ENCODE measurements at regions not wholly inside any gene's neighbourhood (a gene's known extent, or its start where the extent isn't known, plus 50 kb on each side); places are given as distances from the start of the nearest gene placed in this dataset.

GRCh38 chr10:83371696-83372490, 767.4 kb upstream of the GHITM start:
- no peaks in the 10 kb centered on the region for H3K4me1 Mint-ChIP-seq (ENCODE audit: low read depth in 2 of 2)
- ATAC-seq (no peak), DNase-seq (ENCODE audit: low spot score) (no peak)
- no peaks in the 10 kb centered on the region for H3K27me3 Mint-ChIP-seq
- H3K36me3 Mint-ChIP-seq = no peaks in the 10 kb centered on the region
- no peak overlapping the region for H3K4me3 Mint-ChIP-seq
- no peak overlapping the region for H3K27ac Mint-ChIP-seq
- peaks cover 24% of the 10 kb centered on the region for H3K9me3 Mint-ChIP-seq

- no peaks in the 10 kb centered on the region for H3K4me1 Mint-ChIP-seq (ENCODE audit: low read depth in 2 of 2)
- no peaks in the 10 kb centered on the region for H3K36me3 Mint-ChIP-seq
- no peak overlapping the region for H3K27ac Mint-ChIP-seq
- no peak overlapping the region for H3K4me3 Mint-ChIP-seq
- ATAC-seq (no peak), DNase-seq (ENCODE audit: low spot score) (no peak)
- no peaks in the 10 kb centered on the region for H3K27me3 Mint-ChIP-seq
- H3K9me3 Mint-ChIP-seq = peaks cover 27% of the 10 kb centered on the region
These were observed 766.7 kb upstream of the GHITM start for GRCh38 chr10:83372646-83373045.

GRCh38 chr10:83373671-83374070, 765.6 kb upstream of the GHITM start:
- Mint-ChIP-seq H3K4me1 (ENCODE audit: low read depth in 2 of 2) (no peaks in the 10 kb centered on the region), H3K27ac (no peak overlapping the region), H3K4me3 (no peak overlapping the region), H3K9me3 (peaks cover 27% of the 10 kb centered on the region), H3K36me3 (no peaks in the 10 kb centered on the region), H3K27me3 (no peaks in the 10 kb centered on the region)
- DNase-seq (ENCODE audit: low spot score) (no peak), ATAC-seq (no peak)

- no peaks in the 10 kb centered on the region for H3K27me3 Mint-ChIP-seq
- H3K4me1 Mint-ChIP-seq (ENCODE audit: low read depth in 2 of 2) = no peaks in the 10 kb centered on the region
- no peaks in the 10 kb centered on the region for H3K36me3 Mint-ChIP-seq
- H3K4me3 Mint-ChIP-seq = no peak overlapping the region
- H3K9me3 Mint-ChIP-seq = peaks cover 24% of the 10 kb centered on the region
- ATAC-seq = no peak
- no peak overlapping the region for H3K27ac Mint-ChIP-seq
- DNase-seq (ENCODE audit: low spot score) = no peak
These were observed 764.6 kb upstream of the GHITM start for GRCh38 chr10:83374741-83375140.

GRCh38 chr10:83375274-83375673, 764.0 kb upstream of the GHITM start:
- H3K4me1 Mint-ChIP-seq (ENCODE audit: low read depth in 2 of 2) = no peaks in the 10 kb centered on the region
- H3K9me3 Mint-ChIP-seq = peaks cover 25% of the 10 kb centered on the region
- no peaks in the 10 kb centered on the region for H3K27me3 Mint-ChIP-seq
- no peaks in the 10 kb centered on the region for H3K36me3 Mint-ChIP-seq
- H3K27ac Mint-ChIP-seq = no peak overlapping the region
- no peak overlapping the region for H3K4me3 Mint-ChIP-seq
- no peak for DNase-seq (ENCODE audit: low spot score)
- no peak for ATAC-seq

- H3K27ac Mint-ChIP-seq = no peak overlapping the region
- no peaks in the 10 kb centered on the region for H3K4me1 Mint-ChIP-seq (ENCODE audit: low read depth in 2 of 2)
- ATAC-seq = no peak
- H3K9me3 Mint-ChIP-seq = peaks cover 7% of the 10 kb centered on the region
- DNase-seq (ENCODE audit: low spot score) = no peak
- H3K27me3 Mint-ChIP-seq = no peaks in the 10 kb centered on the region
- no peak overlapping the region for H3K4me3 Mint-ChIP-seq
- H3K36me3 Mint-ChIP-seq = no peaks in the 10 kb centered on the region
These were observed 741.5 kb upstream of the GHITM start for GRCh38 chr10:83397806-83398205.

GRCh38 chr10:83410570-83410969, 728.7 kb upstream of the GHITM start:
- H3K36me3 Mint-ChIP-seq = peaks cover 4% of the 10 kb centered on the region
- H3K9me3 Mint-ChIP-seq = peaks cover 8% of the 10 kb centered on the region
- ATAC-seq (no peak), DNase-seq (ENCODE audit: low spot score) (no peak)
- no peaks in the 10 kb centered on the region for H3K27me3 Mint-ChIP-seq
- no peak overlapping the region for H3K27ac Mint-ChIP-seq
- H3K4me1 Mint-ChIP-seq (ENCODE audit: low read depth in 2 of 2) = no peaks in the 10 kb centered on the region
- H3K4me3 Mint-ChIP-seq = no peak overlapping the region

GRCh38 chr10:83425306-83425705, 714.0 kb upstream of the GHITM start:
- DNase-seq (ENCODE audit: low spot score) (no peak), ATAC-seq (no peak)
- Mint-ChIP-seq H3K27ac (no peak overlapping the region), H3K9me3 (peaks cover 11% of the 10 kb centered on the region), H3K36me3 (no peaks in the 10 kb centered on the region), H3K4me3 (no peak overlapping the region), H3K27me3 (no peaks in the 10 kb centered on the region), H3K4me1 (ENCODE audit: low read depth in 2 of 2) (no peaks in the 10 kb centered on the region)

GRCh38 chr10:83427101-83427500, 712.2 kb upstream of the GHITM start:
- Mint-ChIP-seq H3K27me3 (no peaks in the 10 kb centered on the region), H3K4me3 (no peak overlapping the region), H3K27ac (no peak overlapping the region), H3K4me1 (ENCODE audit: low read depth in 2 of 2) (no peaks in the 10 kb centered on the region), H3K36me3 (no peaks in the 10 kb centered on the region), H3K9me3 (peaks cover 11% of the 10 kb centered on the region)
- DNase-seq (ENCODE audit: low spot score) (no peak), ATAC-seq (no peak)

- Mint-ChIP-seq H3K4me3 (no peak overlapping the region), H3K4me1 (ENCODE audit: low read depth in 2 of 2) (no peaks in the 10 kb centered on the region), H3K36me3 (no peaks in the 10 kb centered on the region), H3K9me3 (peaks cover 11% of the 10 kb centered on the region), H3K27ac (no peak overlapping the region), H3K27me3 (no peaks in the 10 kb centered on the region)
- ATAC-seq = no peak
- no peak for DNase-seq (ENCODE audit: low spot score)
These were observed 706.9 kb upstream of the GHITM start for GRCh38 chr10:83432261-83433045.

- Mint-ChIP-seq H3K27me3 (no peaks in the 10 kb centered on the region), H3K9me3 (peaks cover 6% of the 10 kb centered on the region), H3K4me3 (no peak overlapping the region), H3K4me1 (ENCODE audit: low read depth in 2 of 2) (no peaks in the 10 kb centered on the region), H3K36me3 (no peaks in the 10 kb centered on the region), H3K27ac (no peak overlapping the region)
- ATAC-seq (no peak), DNase-seq (ENCODE audit: low spot score) (no peak)
These were observed 705.6 kb upstream of the GHITM start for GRCh38 chr10:83433705-83434104.

- Mint-ChIP-seq H3K9me3 (peaks cover 10% of the 10 kb centered on the region), H3K4me1 (ENCODE audit: low read depth in 2 of 2) (no peaks in the 10 kb centered on the region), H3K4me3 (no peak overlapping the region), H3K27me3 (no peaks in the 10 kb centered on the region), H3K36me3 (no peaks in the 10 kb centered on the region), H3K27ac (no peak overlapping the region)
- ATAC-seq = no peak
- DNase-seq (ENCODE audit: low spot score) = no peak
These were observed 691.3 kb upstream of the GHITM start for GRCh38 chr10:83448013-83448412.

GRCh38 chr10:83458611-83459010, 680.7 kb upstream of the GHITM start:
- ATAC-seq (no peak), DNase-seq (ENCODE audit: low spot score) (no peak)
- Mint-ChIP-seq H3K9me3 (peaks cover 11% of the 10 kb centered on the region), H3K4me3 (no peak overlapping the region), H3K27ac (no peak overlapping the region), H3K36me3 (no peaks in the 10 kb centered on the region), H3K27me3 (no peaks in the 10 kb centered on the region), H3K4me1 (ENCODE audit: low read depth in 2 of 2) (no peaks in the 10 kb centered on the region)

- DNase-seq (ENCODE audit: low spot score) (no peak), ATAC-seq (no peak)
- H3K36me3 Mint-ChIP-seq = no peaks in the 10 kb centered on the region
- no peak overlapping the region for H3K4me3 Mint-ChIP-seq
- peaks cover 13% of the 10 kb centered on the region for H3K9me3 Mint-ChIP-seq
- no peaks in the 10 kb centered on the region for H3K4me1 Mint-ChIP-seq (ENCODE audit: low read depth in 2 of 2)
- no peak overlapping the region for H3K27ac Mint-ChIP-seq
- no peaks in the 10 kb centered on the region for H3K27me3 Mint-ChIP-seq
These were observed 680.2 kb upstream of the GHITM start for GRCh38 chr10:83459124-83459523.

Measured in natural killer cell treated with Interleukin-12 subunit alpha and Interleukin-12 subunit beta and Interleukin-15 and Interleukin-18, amount 100 ng/mL, for 72 hours (primary cell).